ENCODE measurements at regions not wholly inside any gene's neighbourhood (a gene's known extent, or its start where the extent isn't known, plus 50 kb on each side); places are given as distances from the start of the nearest gene placed in this dataset.
"Not testable (repeated sequence)": the region's sequence is repeated elsewhere in the genome, so short reads cannot be mapped to it uniquely, and the experiment has no call there.

- H3K4me3 ChIP-seq (ENCODE audit: low read depth, low read length); DNase-seq (ENCODE audit: low read depth): not testable (repeated sequence)
Measured at GRCh38 chr14:106712513-106712912, 1186.1 kb downstream of the TMEM121 start.

- not testable (repeated sequence) for H3K4me3 ChIP-seq (ENCODE audit: low read depth, low read length); DNase-seq (ENCODE audit: low read depth)
Measured at GRCh38 chr14:106714446-106715428, 1188.4 kb downstream of the TMEM121 start.

GRCh38 chr14:106717544-106717943, 1191.2 kb downstream of the TMEM121 start:
- H3K4me3 ChIP-seq (ENCODE audit: low read depth, low read length); DNase-seq (ENCODE audit: low read depth): not testable (repeated sequence)

GRCh38 chr14:106719880-106720279, 1193.5 kb downstream of the TMEM121 start:
- DNase-seq (ENCODE audit: low read depth); H3K4me3 ChIP-seq (ENCODE audit: low read depth, low read length): not testable (repeated sequence)

GRCh38 chr14:106721926-106722325, 1195.5 kb downstream of the TMEM121 start:
- H3K4me3 ChIP-seq (ENCODE audit: low read depth, low read length); DNase-seq (ENCODE audit: low read depth): not testable (repeated sequence)

- DNase-seq (ENCODE audit: low read depth); H3K4me3 ChIP-seq (ENCODE audit: low read depth, low read length): not testable (repeated sequence)
Measured at GRCh38 chr14:106722813-106723687, 1196.7 kb downstream of the TMEM121 start.

- H3K4me3 ChIP-seq (ENCODE audit: low read depth, low read length); DNase-seq (ENCODE audit: low read depth): not testable (repeated sequence)
Measured at GRCh38 chr14:106727962-106728361, 1201.6 kb downstream of the TMEM121 start.

- no peak overlapping the region for H3K4me3 ChIP-seq (ENCODE audit: low read depth, low read length)
- DNase-seq (ENCODE audit: low read depth), result no peak
- no peak for TF ChIP-seq CTCF (IDR thresholded peaks at IDR 0.05; ENCODE audit: control insufficient read depth, extremely low read depth, insufficient read depth)
Measured at GRCh38 chr14:106728611-106729010, 1202.2 kb downstream of the TMEM121 start.

- no peak overlapping the region for H3K4me3 ChIP-seq (ENCODE audit: low read depth, low read length)
- no peak for TF ChIP-seq CTCF (IDR thresholded peaks at IDR 0.05; ENCODE audit: control insufficient read depth, extremely low read depth, insufficient read depth)
- no peak for DNase-seq (ENCODE audit: low read depth)
Measured at GRCh38 chr14:106729551-106729950, 1203.2 kb downstream of the TMEM121 start.

GRCh38 chr14:106733771-106734170, 1207.4 kb downstream of the TMEM121 start:
- no peak overlapping the region for H3K4me3 ChIP-seq (ENCODE audit: low read depth, low read length)
- no peak for DNase-seq (ENCODE audit: low read depth)
- TF ChIP-seq CTCF (IDR thresholded peaks at IDR 0.05; ENCODE audit: control insufficient read depth, extremely low read depth, insufficient read depth), result no peak
